ENCODE measurements at regions not wholly inside any gene's neighbourhood (a gene's known extent, or its start where the extent isn't known, plus 50 kb on each side); places are given as distances from the start of the nearest gene placed in this dataset.

DNA sequence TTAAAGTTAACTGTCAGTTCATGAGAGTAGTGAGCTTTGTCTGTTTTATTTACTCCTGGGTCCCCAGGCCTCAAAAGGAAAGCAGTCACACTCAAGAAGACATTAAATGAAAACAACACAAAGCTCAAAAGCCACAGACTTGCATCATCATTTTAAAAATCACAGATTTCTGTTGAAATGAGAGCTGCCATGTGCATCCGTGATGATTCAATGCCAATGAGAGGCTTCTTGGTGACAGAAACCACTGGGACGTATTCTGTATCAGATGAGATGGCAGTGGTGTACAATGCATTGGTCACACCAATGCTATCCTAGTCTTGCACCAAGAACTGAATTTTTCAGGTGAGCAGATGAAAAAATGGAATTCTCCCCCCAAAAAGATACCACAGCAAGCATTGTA is 204.8 kb downstream of the ANAPC1 start:
- DNase-seq = no peak

DNA sequence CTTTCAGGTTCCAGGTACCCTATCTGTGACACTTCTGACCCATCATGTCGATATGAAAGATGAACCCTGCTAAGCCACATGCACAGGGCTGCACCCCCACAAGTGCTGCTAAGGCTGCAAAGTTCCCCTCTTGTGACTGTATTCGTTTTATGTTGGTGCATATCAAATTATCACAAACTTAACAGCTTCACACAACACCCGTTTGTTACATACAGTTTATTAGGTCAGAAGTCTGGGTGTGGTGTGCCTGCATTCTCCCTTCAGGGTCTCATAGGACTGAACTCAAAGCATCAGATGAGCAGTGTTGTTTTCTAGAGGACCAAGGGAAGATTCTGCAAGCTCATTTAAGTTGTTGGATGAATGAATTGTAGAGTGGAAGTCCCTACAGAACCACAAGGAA is 199.4 kb downstream of the ANAPC1 start:
- no peak for DNase-seq

DNA sequence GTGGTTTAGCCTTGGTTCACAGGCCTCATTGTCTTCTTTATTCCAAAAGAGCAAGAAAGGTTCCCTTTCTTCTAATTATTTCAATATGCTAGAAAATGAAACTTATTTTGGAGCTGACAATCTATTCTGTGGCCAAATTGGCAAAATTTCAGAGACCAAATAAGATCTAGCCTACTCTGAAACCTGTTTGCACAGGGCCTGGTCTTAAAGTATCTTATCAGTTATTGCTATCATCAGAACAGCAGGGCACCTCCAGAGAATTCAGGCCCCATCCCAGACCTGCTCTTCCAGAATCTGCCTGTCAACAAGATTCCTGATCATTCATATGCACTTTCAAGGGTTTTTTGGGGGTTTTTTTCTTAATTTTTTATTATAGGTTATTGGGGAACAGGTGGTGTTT is 198.7 kb downstream of the ANAPC1 start:
- no peak for DNase-seq

DNA sequence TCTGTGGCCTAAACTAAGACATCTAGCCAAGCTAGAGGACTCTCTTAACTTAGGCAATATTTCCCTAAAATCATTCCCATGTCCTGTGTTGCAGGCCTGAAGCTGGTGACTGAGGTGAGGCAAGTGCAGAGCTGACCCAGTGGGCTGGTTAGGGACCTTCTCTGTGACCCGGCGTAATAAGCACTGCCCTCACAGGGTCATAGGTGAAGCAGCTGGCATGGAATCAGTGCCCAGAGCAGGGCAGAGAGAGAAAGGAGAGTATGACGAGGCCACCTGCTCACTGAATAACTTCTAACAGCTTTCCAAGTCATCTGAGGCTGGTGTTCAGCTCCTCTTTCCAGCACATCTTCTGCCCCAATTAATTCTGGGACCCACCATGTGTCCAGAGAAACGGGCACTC is 197.0 kb downstream of the ANAPC1 start:
- no peak for DNase-seq

DNA sequence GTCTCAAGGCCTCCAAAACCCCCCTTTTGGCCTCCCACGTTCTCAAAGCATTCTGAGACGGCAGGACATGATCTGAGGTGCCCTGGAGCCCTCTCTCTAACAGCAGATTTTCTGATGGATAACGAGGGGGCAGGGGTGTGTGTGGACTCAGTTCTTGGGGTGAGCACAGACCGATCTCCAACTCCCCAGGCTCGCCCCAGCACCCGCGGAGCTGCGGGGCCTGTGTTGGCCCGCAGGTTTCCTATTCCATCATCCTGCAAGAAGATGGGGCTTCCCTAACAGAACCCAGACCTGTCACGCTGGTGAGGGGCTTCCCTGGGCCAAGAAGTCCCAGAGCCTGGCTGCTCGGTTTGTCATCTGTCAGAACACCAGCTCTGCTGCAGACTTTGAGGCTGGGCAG is 196.1 kb downstream of the ANAPC1 start:
- no peak for DNase-seq

DNA sequence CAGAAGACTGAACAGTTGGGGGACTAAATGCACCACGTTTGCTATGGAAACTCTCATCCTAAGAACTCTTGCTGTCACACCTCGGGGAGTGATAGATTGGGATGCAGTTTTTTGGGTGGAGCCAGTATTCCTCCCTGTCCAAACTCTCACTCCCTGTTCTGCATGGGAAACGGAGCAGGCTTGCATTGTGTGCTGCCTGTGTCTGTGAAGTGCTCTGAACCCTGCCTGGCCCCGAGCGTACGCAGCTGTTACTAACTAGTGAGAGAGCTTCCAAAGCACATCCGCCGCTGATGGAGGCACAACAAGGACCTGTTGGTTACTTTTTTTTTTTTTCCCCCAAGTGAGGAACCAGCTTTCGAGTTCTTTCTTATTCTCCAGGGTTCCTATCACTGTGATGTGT is 195.5 kb downstream of the ANAPC1 start:
- DNase-seq = no peak

DNA sequence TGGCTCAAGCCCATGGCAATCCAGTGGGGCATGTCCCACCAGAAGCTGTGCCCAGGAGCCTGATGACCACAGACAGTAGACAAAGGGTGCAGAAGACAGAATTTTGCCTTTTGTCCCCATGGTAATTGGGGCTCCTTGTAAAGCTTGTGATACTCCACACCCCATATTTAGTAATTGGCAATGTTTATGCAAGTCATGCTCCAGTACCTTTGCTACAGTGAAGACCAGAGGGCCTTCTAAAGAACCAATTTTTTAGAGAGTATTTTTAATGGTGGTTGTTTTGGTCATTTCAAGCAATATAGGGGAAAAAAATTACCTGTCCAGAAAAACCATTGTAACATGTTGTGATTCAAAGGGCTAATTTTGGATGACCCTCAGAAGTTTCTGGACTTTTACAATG is 194.8 kb downstream of the ANAPC1 start:
- DNase-seq = no peak

DNA sequence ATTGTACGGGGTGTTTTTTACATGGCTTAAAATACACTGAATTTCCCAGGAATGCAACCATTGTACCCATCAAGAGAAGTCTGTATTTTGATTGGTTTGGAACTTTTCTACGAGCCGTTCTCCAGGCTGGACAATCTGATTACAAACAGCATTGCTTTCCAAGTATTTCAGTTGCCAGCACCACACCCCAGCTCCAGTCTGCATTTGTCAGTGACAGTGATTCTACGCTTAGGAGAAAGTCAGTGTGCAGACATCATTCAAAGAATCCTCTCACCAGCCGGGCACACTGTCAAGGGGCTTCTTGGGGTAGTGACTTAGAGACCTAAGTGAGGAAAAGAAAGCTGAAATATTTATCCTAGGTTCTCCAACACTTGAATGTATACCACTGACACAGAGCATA is 194.1 kb downstream of the ANAPC1 start:
- DNase-seq = no peak

DNA sequence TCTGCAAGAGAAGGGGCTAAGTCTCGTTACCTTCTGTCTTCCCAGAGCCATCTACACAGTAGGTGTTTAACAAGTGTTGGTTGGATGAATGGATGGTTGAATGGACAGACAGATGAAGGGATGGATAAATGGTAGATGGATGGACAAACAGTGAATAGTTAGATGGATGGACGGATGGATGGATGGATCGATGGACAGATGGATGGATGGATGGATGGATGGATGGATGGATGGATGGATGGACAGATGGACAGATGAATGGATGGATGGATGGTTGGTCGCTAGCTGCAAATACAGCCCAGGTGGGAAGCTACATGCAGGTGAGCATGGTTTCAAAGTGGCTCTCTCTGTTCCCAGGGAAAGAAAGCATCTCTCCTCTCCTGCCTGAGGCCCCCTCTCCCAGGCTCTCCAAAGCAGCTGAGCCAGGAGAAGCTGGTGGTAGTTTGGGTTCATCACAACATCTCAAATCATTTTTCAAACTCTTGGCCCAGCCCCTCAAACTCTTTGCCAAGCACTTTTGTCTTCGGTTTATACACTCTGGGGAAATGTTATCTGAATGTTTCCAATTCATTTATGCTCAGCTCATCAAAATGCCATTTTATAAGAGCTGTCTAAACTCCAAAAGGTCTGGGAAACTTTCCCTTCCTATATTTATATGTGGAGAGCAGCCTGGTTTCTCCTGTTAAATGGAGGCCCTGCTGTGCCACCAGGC is 192.7 kb downstream of the ANAPC1 start:
- no peak for DNase-seq

DNA sequence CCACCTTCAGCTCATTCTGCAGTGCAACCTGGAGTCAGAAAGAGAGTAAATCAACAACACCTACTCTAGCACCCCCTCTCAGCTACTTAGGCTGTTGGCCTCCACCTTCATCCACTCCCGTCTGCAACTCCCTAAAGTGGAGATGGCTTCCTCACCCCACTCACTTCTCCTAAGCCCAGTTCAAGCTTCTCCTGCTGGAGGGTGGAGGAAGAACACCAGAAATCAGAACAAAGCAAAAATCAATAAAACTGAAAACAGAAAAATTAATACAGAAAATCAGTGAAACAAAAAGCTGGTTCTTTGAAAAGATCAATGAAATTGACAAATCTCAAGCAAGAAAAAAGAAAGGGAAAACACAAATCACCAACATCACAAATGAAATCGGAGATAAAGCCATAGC is 191.7 kb downstream of the ANAPC1 start:
- DNase-seq = no peak

DNA sequence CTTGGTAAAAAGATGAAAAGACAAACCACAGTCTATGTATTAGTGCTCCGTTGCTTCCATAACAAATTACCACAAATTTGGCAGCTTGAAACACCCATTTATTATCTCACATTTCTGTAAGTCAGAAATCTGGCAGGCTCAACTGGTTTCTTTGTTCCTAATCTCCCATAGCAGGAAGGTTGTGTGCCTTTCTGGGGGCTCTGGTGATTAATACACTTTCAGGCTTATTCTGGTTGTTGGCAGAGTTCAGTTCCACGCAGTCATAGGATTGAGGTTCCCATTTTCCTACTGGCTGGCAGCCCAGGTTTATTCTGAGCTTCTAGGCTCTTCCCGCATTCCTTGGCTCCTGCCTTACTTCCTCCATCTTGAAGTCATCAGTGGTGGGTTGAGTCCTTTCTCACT is 189.3 kb downstream of the ANAPC1 start:
- DNase-seq = no peak

DNA sequence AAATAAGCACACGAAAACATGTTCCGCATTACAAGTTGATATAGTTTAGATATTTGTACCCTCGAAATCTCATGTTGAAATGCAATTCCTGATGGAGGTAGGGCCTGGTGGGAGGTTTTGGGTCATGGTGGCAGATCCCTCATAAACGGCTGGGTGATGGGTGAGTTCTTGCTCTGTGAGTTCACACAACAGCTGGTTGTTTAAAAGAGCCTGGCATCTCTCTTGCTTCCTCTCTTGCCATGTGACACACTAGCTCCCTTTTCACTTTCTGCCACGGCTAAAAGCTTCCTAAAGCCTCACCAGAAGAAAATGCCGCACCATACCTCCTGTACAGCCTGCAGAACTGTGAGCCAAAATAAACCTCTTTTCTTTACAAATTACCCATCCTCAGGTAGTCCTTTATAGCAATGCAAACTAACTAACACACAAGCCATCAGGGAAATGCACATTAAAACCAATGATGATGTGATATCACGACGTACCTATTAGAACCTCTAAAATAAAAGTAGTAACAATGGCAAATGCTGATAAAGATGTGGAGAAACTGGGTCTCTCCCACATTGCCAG is 188.5 kb downstream of the ANAPC1 start:
- no peak for DNase-seq

DNA sequence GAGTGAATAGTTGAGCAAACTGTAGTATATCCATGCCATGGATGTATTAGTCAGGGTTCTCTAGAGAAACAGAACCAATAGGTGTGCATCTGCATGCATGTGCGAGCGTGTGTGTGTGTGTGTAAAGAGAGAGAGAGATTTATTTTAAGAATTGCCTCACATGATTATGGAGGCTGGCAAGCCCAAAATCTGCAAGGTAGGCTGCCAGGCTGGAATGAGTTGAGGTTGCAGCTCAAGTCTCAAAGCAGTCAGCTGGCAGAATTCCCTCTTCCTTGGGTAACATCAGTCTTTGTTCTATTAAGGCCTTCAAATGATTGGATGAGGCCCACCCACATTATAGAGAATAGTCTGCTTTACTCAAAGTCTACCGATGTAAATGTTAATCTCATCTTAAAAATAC is 187.8 kb downstream of the ANAPC1 start:
- no peak for DNase-seq

DNA sequence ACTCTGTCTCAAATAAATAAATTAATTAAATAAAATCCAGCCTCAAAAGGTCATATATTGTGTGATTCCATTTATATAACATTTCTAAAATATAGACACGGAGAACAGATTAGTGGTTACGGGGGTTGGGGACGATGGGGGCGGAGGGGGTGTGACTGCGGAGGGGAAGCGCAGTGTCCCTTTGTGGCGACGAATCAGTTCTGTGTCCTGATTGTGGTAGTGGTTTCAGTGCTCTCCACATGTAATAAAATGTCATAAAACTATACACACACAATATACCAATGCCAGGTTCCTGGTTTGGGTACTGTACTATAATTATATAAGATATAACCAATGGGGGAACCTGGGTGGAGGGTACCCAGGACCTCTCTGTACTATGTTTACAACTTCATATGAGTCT is 186.4 kb downstream of the ANAPC1 start:
- no peak for DNase-seq

DNA sequence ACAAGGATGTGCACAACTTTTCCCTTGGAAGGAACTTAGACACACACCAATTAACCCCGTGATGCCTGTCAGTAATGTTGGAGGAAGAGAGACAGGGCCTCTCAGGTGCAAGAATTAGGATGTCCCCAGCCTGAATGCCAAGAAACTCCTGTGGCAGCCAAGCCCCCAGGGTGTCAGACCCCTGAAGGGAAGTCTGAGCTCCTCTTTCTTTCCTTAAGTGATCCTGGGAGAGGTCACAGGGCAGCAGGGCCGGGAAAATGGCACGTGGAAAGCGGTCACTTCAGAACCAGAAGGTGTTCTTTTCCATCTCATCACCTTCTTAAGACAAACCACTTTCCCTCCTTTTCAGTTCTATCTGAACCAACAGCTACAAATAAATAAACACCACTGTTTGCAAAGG is 185.9 kb downstream of the ANAPC1 start:
- DNase-seq = no peak

DNA sequence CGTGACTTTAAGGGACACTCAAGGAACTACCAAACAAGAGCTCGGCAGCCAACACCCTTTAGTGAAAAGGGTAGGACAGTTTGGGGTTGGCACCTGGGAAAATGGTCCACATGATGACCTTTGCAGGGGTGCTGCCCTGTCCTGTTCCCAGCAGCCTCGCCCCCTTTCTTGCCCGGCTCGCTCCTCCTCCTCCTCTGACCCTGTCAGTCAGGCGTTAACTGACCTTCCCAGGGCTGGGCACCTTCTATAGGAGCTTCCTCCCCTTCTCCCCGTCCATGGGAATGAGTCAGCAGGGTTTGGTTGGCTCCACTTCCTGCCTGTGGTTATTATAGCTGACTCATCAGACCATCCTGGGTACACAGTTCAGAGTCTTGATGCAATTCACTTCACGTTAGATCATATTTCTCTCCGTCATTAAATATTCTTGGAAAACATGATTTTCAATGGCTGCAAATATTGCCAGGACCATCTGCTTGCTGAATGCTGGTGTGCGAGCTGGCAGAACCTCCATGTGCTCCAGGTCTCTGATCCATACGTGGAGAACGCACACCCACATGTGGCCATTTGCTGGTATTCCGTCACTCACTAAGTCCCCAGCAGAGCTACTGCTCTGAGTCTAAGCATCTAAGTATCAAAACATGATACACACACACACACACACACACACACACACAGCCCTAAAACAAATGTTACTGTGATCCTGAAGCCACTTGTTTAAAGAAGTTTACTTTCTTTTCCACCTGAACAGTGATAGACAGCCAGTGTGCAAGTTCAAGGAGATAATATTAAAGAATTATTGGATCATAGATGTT is 185.0 kb downstream of the ANAPC1 start:
- DNase-seq = no peak

DNA sequence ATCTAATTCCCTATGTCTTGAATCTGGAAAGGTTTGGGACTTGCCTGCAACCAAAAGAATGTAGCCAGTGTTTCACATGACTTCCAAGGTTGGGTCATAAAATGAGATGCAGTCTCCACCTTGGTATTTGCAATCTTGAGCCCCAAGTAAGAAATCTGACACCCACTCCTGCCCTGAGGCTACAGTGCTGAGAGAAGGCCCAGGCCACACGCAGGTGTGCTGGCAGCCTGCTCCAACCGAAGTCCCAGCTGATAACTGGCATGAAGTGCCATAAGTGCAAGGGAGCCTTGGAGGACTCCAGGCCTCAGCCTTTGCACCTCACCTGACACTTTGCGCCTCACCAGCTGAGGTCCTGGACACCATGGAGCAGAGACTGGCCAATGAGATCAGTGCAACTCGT is 182.7 kb downstream of the ANAPC1 start:
- DNase-seq = no peak

DNA sequence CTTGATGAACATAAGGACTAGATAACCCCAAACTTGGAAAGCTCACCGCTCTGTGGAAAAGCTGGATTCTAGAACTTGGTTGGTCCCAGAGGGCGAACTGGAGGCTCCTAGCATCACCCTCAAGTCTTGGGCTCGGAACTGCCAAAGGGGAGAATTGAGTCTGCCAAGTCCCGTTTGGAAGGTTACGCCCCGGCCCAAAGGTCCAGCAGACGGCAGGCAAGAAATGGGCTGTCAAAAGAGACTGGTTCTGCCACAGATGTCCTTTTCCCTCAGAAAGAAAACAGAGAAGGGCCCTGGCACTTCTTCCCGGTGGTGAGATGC is 182.2 kb downstream of the ANAPC1 start:
- DNase-seq = no peak

DNA sequence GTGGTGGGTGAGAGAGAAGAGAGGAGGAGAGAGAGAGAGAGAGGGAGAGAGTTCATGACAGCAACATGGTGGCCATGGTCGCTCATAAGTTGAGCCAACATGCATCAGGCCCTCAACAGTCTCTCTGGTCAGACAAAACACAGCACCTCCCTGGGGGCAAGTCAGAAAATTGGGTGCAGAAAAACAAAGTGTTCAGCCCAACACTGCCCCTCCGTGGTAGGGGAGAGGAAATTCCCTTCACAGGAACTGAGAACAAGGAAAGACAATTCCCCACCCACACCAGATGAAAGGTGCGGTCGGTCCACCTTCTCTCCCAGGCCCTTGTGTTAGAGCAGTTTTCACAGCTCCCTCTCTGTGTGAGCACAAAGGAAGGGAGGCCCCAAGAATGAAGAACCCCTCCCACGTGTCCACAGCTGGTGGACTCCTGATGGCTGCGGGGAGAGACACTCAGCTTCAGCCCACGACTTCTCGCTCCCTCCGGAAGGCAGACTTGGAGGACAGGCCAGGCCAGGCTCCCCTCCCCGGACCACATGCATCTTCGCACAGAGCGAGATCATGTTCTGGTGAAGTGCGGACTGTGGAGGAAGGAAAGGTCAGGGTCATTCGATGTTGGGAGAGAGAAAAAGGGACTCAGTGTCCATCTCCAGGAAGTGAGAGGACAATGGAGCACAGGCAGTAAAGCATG is 181.7 kb downstream of the ANAPC1 start:
- DNase-seq = peak in 2 of 6 experiments; percentile 11 to 16

DNA sequence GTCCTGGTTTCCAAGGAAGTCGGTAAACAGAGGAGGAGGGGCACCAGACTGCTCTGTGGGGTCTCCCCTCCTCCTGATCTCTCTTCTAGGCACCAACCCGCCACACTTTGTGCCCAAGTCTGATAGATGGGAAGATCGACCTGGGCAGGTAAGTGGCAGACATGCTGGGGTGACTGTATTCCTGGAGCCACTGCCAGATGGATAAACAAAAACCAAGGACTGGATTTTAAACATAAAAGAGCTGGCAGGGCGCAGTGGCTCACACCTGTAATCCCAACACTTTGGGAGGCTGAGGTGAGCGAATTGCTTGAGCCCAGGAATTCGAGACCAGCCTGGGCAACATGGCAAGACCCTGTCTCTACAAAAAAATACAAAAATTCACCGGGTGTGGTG is 181.2 kb downstream of the ANAPC1 start:
- no peak for DNase-seq

DNA sequence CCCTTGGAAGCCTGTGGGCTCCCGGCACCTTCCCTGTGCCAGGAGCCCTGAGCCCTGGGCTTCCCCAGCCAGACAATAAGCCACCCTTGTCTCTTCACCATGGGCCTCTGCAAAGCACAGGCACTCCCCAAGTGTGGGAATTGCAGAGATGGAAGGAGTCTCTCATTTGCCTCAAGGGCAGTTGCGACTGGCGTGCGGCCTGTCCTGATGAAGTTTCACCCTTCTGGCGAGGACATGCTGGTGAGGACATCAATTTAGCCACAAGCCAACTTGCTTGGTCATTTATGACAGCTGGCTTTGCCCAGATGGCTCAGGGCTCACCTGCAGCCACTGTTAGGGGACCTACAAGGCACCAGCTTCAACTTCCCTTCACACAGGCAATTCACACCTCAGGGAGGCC is 180.2 kb downstream of the ANAPC1 start:
- DNase-seq = no peak

DNA sequence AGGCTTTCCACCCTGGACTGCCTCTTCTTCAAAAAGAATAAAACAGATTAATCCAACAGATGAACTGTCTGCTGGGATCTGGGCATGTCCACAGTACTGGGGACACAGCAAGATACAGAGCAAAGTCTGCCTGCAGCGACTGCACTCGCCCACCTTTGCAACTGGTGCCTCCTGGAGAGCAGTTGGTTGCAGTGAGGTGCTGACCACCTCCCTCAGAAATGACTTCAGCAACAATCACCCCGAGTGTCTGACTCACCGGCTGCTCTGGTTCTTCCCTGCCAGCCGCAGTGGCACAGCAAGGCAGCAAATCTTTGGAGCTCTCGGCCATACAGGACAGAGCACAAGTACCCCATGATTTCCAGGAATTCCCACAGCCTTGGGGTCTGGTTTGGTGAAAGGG is 179.7 kb downstream of the ANAPC1 start:
- no peak for DNase-seq

DNA sequence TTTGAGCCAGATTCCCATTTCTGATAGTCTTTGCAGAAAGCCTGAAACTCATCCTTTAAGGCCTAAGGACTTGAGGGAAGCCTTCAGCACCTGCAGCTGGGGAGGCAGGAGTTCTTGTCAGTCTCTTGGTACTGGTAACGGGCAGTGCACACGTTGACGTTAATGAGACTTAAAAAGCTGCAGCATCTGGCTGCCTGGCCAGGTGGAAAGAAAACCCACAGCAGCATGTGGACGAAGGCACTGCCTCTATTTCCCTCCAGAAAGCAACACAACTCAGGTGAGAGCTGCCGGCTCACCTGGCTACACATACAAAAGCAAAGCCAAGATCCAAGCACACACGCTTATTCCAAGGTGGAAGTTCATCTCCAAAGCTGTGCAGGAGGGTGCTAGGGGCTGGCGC is 178.8 kb downstream of the ANAPC1 start:
- DNase-seq = no peak

Measured in stimulated activated naive CD4-positive, alpha-beta T cell (primary cell).